Neural cell (in vitro differentiated cells): ENCODE measurements at regions not wholly inside any gene's neighbourhood (a gene's known extent, or its start where the extent isn't known, plus 50 kb on each side); places are given as distances from the start of the nearest gene placed in this dataset.
"Not testable (repeated sequence)": the region's sequence is repeated elsewhere in the genome, so short reads cannot be mapped to it uniquely, and the experiment has no call there.

Source experiments
- H2AFZ ChIP-seq: fragments of 200-600, 300-800 bp; sonication (generic), shearing (Covaris generic); 2 replicates; pipeline ENCODE4 v1.6.0; 2014; ENCODE audit warnings: low read depth, mild to moderate bottlenecking, antibody characterized with exemption, low read length, moderate library complexity
- H3F3A ChIP-seq: fragments of 200-600 bp; shearing (Covaris generic); 2 replicates; pipeline ENCODE4 v1.6.1; 2016; ENCODE audit warnings: mild to moderate bottlenecking, moderate library complexity, mixed read lengths, antibody characterized with exemption, low read length; ENCODE audit not compliant: insufficient read depth, poor library complexity, severe bottlenecking
- H3K27ac ChIP-seq: fragments of 200-600, 300-800 bp; sonication (generic), shearing (Covaris generic); 2 replicates; pipeline ENCODE4 v1.5.1; 2014; ENCODE audit warnings: mild to moderate bottlenecking, low read length, moderate library complexity
- H3K27me3 ChIP-seq: fragments of 300-800, 200-600 bp; sonication (generic), shearing (Covaris generic); 2 replicates; pipeline ENCODE4 v1.6.0; 2014; ENCODE audit warnings: mild to moderate bottlenecking, low read depth, low read length, moderate library complexity; ENCODE audit not compliant: insufficient read depth
- H3K36me3 ChIP-seq: fragments of 300-800, 200-600 bp; sonication (generic), shearing (Covaris generic); 2 replicates; pipeline ENCODE4 v1.5.1; 2014; ENCODE audit warnings: mild to moderate bottlenecking, antibody characterized with exemption, low read length, moderate library complexity; ENCODE audit not compliant: insufficient read depth
- H3K4me2 ChIP-seq: fragments of 300-800, 200-600 bp; sonication (generic), shearing (Covaris generic); 2 replicates; pipeline ENCODE4 v1.6.0; 2014; ENCODE audit warnings: mild to moderate bottlenecking, low read length
- H3K4me3 ChIP-seq: fragments of 300-800, 200-600 bp; sonication (generic), shearing (Covaris generic); 2 replicates; pipeline ENCODE4 v1.5.1; 2014; ENCODE audit warnings: mild to moderate bottlenecking, low read length, moderate library complexity
- H3K79me2 ChIP-seq: fragments of 200-600 bp; shearing (Covaris generic); replicated peaks from 2 replicates; pipeline ENCODE4 v1.6.0; 2014; ENCODE audit warnings: mild to moderate bottlenecking, low read length, moderate library complexity; ENCODE audit not compliant: insufficient read depth
- H3K9ac ChIP-seq: fragments of 300-800, 200-600 bp; sonication (generic), shearing (Covaris generic); 2 replicates; pipeline ENCODE4 v1.6.1; 2016; ENCODE audit warnings: mild to moderate bottlenecking, low read length, mixed read lengths
- H3K9me2 ChIP-seq: fragments of 200-600 bp; shearing (Covaris generic); 2 replicates; pipeline ENCODE4 v1.6.1; 2016; ENCODE audit warnings: mild to moderate bottlenecking, low read length, mixed read lengths; ENCODE audit not compliant: insufficient read depth
- H3K9me3 ChIP-seq: fragments of 200-600, 300-800 bp; sonication (generic), shearing (Covaris generic); 2 replicates; pipeline ENCODE4 v1.6.1; 2016; ENCODE audit warnings: mild to moderate bottlenecking, mixed run types, low read length, moderate library complexity, mixed read lengths
- H4K20me1 ChIP-seq: fragments of 200-600 bp; shearing (Covaris generic); 2 replicates; pipeline ENCODE4 v1.6.1; 2016; ENCODE audit warnings: mild to moderate bottlenecking, mixed run types; ENCODE audit not compliant: insufficient read depth
- CTCF ChIP-seq: fragments of 450-650 bp; IDR thresholded peaks from 2 replicates; pipeline ENCODE4 v1.5.1; 2014; ENCODE audit warnings: antibody characterized with exemption, mild to moderate bottlenecking, moderate library complexity; ENCODE audit not compliant: poor library complexity, severe bottlenecking
- EP300 ChIP-seq: fragments of 450-650 bp; conservative IDR thresholded peaks from 2 replicates; pipeline ENCODE4 v1.6.1; 2014; ENCODE audit warnings: antibody characterized with exemption, mild to moderate bottlenecking, moderate library complexity; ENCODE audit not compliant: poor library complexity, severe bottlenecking
- EZH2 ChIP-seq: fragments of 200-600, 300-800 bp; shearing (Covaris generic), sonication (generic); IDR thresholded peaks from 2 replicates; pipeline ENCODE4 v1.6.1; 2014; ENCODE audit warnings: antibody characterized with exemption, low read length, borderline replicate concordance, mild to moderate bottlenecking; ENCODE audit not compliant: insufficient read depth, poor library complexity, severe bottlenecking
- MXI1 ChIP-seq: fragments of 450-650 bp; conservative IDR thresholded peaks from 2 replicates; pipeline ENCODE4 v1.6.1; 2014; ENCODE audit warnings: antibody characterized with exemption, mild to moderate bottlenecking; ENCODE audit not compliant: poor library complexity, severe bottlenecking
- POLR2AphosphoS5 ChIP-seq: IDR thresholded peaks from 2 replicates; pipeline ENCODE4 v1.6.1; 2012
- RAD21 ChIP-seq: fragments of 450-650 bp; conservative IDR thresholded peaks from 2 replicates; pipeline ENCODE4 v1.6.1; 2014; ENCODE audit warnings: antibody characterized with exemption, mild to moderate bottlenecking, moderate library complexity
- SMC3 ChIP-seq: fragments of 450-650 bp; conservative IDR thresholded peaks from 2 replicates; pipeline ENCODE4 v1.6.1; 2014; ENCODE audit warnings: antibody characterized with exemption, mild to moderate bottlenecking, moderate library complexity; ENCODE audit not compliant: poor library complexity
- TAF1 ChIP-seq: IDR thresholded peaks from 2 replicates; pipeline ENCODE4 v1.6.1; 2012; ENCODE audit warnings: low read depth
- TF ChIP-seq, protein P1 (sequence below): IDR thresholded peaks from 2 replicates; pipeline ENCODE4 v1.6.1; 2012; ENCODE audit warnings: borderline replicate concordance

DNA sequence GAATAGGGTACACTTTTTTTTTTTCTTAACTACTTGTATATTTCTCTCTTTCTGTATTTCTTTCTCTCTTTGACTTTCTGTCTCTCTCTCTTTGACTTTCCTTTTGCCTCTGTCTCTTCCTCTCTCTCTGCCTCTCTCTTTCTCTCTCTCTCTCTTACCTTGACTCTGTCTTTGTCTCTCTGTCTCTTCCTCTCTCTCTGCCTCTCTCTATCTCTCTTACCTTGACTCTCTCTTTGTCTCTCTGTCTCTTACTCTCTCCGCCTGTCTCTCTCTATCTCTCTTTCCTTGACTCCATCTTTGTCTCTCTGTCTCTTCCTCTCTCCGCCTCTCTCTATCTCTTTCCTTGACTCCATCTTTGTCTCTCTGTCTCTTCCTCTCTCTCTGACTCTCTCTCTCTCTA lies 62.4 kb upstream of the PRMT8 start:
- Histone ChIP-seq H2AFZ (no peak overlapping the region), H3F3A (no peaks in the 10 kb centered on the region), H3K9me3 (no peaks in the 10 kb centered on the region), H4K20me1 (no peaks in the 10 kb centered on the region), H3K27ac (no peak overlapping the region), H3K9ac (no peak overlapping the region), H3K4me2 (no peak overlapping the region), H3K79me2 (no peaks in the 10 kb centered on the region), H3K4me3 (no peak overlapping the region), H3K36me3 (no peaks in the 10 kb centered on the region), H3K9me2 (no peaks in the 10 kb centered on the region), H3K27me3 (no peaks in the 10 kb centered on the region)
- TF ChIP-seq MXI1 (no peak), RAD21 (no peak), SMC3 (no peak), EZH2 (no peak), TAF1 (no peak), EP300 (no peak), CTCF (no peak), POLR2AphosphoS5 (no peak)
- TF ChIP-seq, protein P1, sequence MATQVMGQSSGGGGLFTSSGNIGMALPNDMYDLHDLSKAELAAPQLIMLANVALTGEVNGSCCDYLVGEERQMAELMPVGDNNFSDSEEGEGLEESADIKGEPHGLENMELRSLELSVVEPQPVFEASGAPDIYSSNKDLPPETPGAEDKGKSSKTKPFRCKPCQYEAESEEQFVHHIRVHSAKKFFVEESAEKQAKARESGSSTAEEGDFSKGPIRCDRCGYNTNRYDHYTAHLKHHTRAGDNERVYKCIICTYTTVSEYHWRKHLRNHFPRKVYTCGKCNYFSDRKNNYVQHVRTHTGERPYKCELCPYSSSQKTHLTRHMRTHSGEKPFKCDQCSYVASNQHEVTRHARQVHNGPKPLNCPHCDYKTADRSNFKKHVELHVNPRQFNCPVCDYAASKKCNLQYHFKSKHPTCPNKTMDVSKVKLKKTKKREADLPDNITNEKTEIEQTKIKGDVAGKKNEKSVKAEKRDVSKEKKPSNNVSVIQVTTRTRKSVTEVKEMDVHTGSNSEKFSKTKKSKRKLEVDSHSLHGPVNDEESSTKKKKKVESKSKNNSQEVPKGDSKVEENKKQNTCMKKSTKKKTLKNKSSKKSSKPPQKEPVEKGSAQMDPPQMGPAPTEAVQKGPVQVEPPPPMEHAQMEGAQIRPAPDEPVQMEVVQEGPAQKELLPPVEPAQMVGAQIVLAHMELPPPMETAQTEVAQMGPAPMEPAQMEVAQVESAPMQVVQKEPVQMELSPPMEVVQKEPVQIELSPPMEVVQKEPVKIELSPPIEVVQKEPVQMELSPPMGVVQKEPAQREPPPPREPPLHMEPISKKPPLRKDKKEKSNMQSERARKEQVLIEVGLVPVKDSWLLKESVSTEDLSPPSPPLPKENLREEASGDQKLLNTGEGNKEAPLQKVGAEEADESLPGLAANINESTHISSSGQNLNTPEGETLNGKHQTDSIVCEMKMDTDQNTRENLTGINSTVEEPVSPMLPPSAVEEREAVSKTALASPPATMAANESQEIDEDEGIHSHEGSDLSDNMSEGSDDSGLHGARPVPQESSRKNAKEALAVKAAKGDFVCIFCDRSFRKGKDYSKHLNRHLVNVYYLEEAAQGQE, result no peak

DNA sequence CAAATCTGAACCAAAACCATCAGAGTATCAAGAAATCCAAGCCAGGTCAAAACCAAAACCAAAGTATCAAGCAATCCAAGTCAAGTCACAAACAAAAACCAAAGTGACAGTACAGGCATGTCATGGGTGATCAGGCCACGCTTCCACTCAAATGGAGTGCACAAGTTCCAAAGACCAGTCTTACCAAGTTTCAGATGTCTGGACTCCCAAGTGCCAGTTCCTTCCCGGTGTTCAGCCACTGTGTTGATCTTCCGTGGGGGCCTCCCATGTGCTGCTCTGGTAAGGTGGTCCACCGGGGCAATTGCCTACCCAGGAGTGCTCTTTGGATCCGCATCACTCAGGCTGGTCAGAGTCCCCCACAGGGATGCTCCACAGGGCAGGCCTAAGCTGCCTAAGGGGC lies 61.5 kb upstream of the PRMT8 start:
- not testable (repeated sequence) for H3K4me2 ChIP-seq, H3K27ac ChIP-seq, H3K9ac ChIP-seq, H3K27me3 ChIP-seq, H3K36me3 ChIP-seq, H2AFZ ChIP-seq, H3K9me2 ChIP-seq, H3K79me2 ChIP-seq, H3K4me3 ChIP-seq, H3F3A ChIP-seq, H4K20me1 ChIP-seq, H3K9me3 ChIP-seq

- no peak overlapping the region for H3K4me3 ChIP-seq
- no peak for TF ChIP-seq RAD21
- TF ChIP-seq EZH2, result no peak
- TF ChIP-seq, protein P1, result no peak
- TF ChIP-seq CTCF, result no peak
- TF ChIP-seq SMC3, result no peak
- no peak for TF ChIP-seq TAF1
- H2AFZ ChIP-seq, result no peak overlapping the region
- no peak overlapping the region for H3K4me2 ChIP-seq
- no peaks in the 10 kb centered on the region for H3K36me3 ChIP-seq
- H3K9me3 ChIP-seq, result no peaks in the 10 kb centered on the region
- no peaks in the 10 kb centered on the region for H3K9me2 ChIP-seq
- no peaks in the 10 kb centered on the region for H3K27me3 ChIP-seq
- no peaks in the 10 kb centered on the region for H3F3A ChIP-seq
- H3K79me2 ChIP-seq, result no peaks in the 10 kb centered on the region
- H4K20me1 ChIP-seq, result no peaks in the 10 kb centered on the region
- no peak overlapping the region for H3K9ac ChIP-seq
- no peak overlapping the region for H3K27ac ChIP-seq
These were observed 59.3 kb upstream of the PRMT8 start for GRCh38 chr12:3431686-3432085.
